Brain microvascular endothelial cell (primary cell): ENCODE measurements at regions not wholly inside any gene's neighbourhood (a gene's known extent, or its start where the extent isn't known, plus 50 kb on each side); places are given as distances from the start of the nearest gene placed in this dataset.
A peak's percentile ranks its signal among the peaks of the same experiment; 100 is the strongest.
"Not testable (repeated sequence)": the region's sequence is repeated elsewhere in the genome, so short reads cannot be mapped to it uniquely, and the experiment has no call there.

ENCODE experiments used
- DNase-seq: peaks from one replicate; pipeline ENCODE4 v3.0.0-alpha.2; 2020
- H3K27ac ChIP-seq: fragments of 250-450 bp; sonication (Bioruptor Pico); 2 replicates; pipeline ENCODE4 v1.5.1; 2020; ENCODE audit warnings: mild to moderate bottlenecking, moderate library complexity
- H3K27me3 ChIP-seq: fragments of 250-450 bp; sonication (Bioruptor Pico); replicated peaks from 2 replicates; pipeline ENCODE4 v1.5.1; 2020; ENCODE audit warnings: mild to moderate bottlenecking
- H3K36me3 ChIP-seq: fragments of 250-450 bp; sonication (Bioruptor Pico); replicated peaks from 2 replicates; pipeline ENCODE4 v1.5.1; 2020; ENCODE audit warnings: mild to moderate bottlenecking
- H3K4me3 ChIP-seq: 2 replicates; pipeline ENCODE4 v1.5.1; 2011; ENCODE audit warnings: low read depth, mild to moderate bottlenecking, control low read depth, low read length, moderate library complexity
- in situ Hi-C: cut with HindIII; loops from 2 replicates; pipeline ENCODE4 v1.10.0; 2017; ENCODE audit warnings: low sequenced_read_pairs, low pct_ligation_motif_present
- TF ChIP-seq, protein P1 (sequence below): IDR thresholded peaks from 2 replicates; pipeline ENCODE4 v1.5.1; 2011; ENCODE audit warnings: low read depth, mild to moderate bottlenecking, moderate library complexity, low read length, control low read depth, inconsistent platforms; ENCODE audit errors: missing control alignments

DNA sequence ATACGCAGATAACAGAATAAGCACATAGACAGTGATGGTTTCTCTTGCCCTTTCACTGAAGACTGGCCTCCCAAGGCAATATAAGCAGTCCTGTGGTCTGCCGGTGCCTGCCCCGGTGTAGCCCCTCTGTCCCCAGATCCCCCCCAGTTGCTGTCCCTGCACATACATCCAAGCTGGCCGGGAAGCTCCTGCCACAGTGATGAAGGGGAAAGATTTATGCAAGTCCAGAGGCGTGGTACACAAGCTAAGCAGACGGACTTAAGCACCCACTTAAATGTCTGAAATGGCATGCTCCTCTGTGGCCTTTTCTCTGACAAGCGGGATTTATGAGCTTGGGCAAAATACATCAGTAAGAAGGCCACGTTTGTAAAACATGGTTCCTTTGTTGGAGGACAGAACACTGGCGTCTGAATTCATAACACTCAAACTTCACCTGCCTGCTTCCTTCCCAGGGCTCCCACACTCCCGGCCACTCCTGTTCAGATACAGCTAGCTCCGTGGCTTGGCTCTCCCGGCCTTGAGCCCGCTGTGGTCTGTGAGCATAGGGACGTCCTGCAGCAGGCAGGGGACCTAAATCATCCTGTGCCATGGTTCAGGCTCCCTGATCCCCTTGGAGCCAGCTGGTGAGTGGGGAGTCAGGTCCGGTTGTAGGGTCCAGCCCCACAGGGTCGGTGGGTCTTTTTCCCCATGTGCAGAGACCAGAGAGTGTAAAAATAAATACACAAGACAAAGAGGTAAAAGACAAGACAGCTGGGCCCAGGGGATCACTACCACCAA is 61.7 kb upstream of the PPP2R2D start:
- in situ Hi-C loops: no loop called here
- H3K27me3 ChIP-seq: no peaks in the 10 kb centered on the region
- H3K36me3 ChIP-seq: no peaks in the 10 kb centered on the region
- H3K4me3 ChIP-seq: no peak overlapping the region
- TF ChIP-seq, protein P1, sequence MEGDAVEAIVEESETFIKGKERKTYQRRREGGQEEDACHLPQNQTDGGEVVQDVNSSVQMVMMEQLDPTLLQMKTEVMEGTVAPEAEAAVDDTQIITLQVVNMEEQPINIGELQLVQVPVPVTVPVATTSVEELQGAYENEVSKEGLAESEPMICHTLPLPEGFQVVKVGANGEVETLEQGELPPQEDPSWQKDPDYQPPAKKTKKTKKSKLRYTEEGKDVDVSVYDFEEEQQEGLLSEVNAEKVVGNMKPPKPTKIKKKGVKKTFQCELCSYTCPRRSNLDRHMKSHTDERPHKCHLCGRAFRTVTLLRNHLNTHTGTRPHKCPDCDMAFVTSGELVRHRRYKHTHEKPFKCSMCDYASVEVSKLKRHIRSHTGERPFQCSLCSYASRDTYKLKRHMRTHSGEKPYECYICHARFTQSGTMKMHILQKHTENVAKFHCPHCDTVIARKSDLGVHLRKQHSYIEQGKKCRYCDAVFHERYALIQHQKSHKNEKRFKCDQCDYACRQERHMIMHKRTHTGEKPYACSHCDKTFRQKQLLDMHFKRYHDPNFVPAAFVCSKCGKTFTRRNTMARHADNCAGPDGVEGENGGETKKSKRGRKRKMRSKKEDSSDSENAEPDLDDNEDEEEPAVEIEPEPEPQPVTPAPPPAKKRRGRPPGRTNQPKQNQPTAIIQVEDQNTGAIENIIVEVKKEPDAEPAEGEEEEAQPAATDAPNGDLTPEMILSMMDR: no peak
- no peak for DNase-seq
- H3K27ac ChIP-seq: no peak overlapping the region

DNA sequence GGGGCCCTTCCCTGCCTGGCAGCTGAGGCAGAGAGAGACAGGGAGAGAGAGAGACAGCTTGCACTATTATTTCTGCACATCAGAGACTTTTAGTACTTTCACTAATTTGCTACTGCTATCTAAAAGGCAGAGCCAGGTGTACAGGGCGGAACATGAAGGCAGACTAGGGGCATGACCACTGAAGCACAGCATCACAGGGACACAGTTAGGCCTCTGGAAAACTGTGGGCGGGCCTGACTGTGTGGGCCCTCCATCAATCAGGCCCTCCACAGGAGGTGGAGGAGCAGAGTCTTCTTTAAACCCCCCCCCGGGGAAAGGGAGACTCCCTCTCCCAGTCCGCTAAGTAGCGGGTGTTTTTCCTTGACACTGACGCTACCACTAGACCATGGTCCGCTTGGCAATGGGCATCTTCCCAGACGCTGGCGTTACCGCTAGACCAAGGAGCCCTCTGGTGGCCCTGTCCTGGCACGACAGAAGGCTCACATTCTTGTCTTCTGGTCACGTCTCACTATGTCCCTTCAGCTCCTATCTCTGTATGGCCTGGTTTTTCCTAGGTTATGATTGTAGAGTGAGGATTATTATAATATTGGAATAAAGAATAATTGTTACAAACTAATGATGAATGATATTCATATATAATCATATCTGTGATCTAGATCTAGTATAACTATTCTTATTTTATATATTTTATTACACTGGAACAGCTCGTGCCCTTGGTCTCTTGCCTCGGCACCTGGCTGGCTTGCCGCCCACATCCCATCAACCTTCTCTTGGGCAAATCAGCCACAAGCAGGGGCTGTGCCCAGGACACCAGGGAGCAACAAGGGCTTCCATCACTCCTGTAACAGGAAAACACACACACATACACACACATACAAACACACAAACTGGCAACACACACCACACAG is 60.7 kb upstream of the PPP2R2D start:
- peak; percentile 2 for DNase-seq
- H3K36me3 ChIP-seq, H3K4me3 ChIP-seq, H3K27ac ChIP-seq, in situ Hi-C loops, H3K27me3 ChIP-seq: not testable (repeated sequence)

DNA sequence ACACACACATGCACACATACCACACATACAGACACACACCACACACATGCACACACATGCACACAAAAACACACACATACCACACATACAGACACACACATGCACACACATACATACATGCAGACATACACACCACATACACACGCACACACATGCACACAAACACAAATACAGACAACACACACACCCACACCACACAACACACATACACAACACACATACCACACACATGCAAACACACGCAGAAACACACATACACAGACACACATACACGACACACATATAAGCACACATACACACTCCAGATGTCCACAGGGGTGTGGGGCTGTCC is 60.1 kb upstream of the PPP2R2D start:
- no peak for DNase-seq
- TF ChIP-seq, protein P1: no peak
- in situ Hi-C loops: no loop called here
- Histone ChIP-seq H3K27ac (no peak overlapping the region), H3K27me3 (no peaks in the 10 kb centered on the region), H3K36me3 (no peaks in the 10 kb centered on the region), H3K4me3 (no peak overlapping the region)

DNA sequence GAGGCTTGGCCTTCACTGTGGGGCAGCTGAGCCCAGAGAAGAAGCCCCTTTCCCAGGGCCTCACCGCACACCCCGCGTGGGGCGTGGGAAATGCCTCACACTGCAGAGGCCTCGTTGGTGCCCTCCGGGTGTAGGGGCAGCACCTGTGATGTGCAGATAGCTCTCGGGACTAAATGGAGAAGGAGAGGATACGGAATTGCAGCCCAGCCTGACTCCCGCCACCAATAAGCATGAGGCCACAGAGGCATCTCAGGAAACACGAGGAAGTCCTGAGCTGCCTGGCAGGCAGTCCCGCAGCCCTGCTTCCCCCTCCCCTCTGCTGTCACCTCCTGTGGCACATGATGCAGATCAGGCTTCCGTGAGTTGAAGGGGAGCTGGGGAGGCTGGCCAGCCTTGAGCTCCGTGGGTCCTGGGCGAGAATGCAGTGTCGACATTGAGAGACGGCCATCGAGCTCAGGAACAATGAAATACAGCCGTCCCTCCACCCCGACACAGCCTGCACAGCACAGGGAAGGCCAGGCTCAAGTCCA is 59.6 kb upstream of the PPP2R2D start:
- H3K4me3 ChIP-seq: no peak overlapping the region
- H3K27ac ChIP-seq: no peak overlapping the region
- H3K36me3 ChIP-seq: no peaks in the 10 kb centered on the region
- in situ Hi-C loops: no loop called here
- H3K27me3 ChIP-seq: no peaks in the 10 kb centered on the region
- TF ChIP-seq, protein P1: no peak
- DNase-seq: no peak

DNA sequence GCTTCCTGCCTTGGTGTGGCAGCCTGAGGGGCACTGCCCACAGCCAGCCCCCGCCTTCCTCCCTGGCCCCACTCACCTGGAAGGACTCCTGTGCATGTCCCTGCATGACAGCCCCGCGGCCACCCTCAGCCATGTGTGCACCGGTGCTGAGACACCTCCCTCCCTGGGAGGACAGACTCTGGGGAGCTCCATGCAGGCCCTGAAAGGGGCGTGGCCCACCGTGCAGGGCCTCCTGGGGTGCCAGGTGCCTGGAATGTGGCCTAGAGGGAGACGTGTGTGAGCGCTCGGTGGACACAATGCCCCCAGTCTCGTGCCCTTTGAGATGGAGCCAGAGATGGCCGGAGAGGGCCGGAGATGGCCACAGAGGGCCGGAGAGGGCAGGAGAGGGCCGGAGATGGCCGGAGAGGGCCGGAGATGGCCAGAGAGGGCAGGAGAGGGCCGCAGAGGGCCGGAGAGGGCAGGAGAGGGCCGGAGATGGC is 59.1 kb upstream of the PPP2R2D start:
- no peak overlapping the region for H3K27ac ChIP-seq
- TF ChIP-seq, protein P1: no peak
- no peaks in the 10 kb centered on the region for H3K36me3 ChIP-seq
- H3K27me3 ChIP-seq: no peaks in the 10 kb centered on the region
- in situ Hi-C loops: no loop called here
- no peak overlapping the region for H3K4me3 ChIP-seq
- no peak for DNase-seq

DNA sequence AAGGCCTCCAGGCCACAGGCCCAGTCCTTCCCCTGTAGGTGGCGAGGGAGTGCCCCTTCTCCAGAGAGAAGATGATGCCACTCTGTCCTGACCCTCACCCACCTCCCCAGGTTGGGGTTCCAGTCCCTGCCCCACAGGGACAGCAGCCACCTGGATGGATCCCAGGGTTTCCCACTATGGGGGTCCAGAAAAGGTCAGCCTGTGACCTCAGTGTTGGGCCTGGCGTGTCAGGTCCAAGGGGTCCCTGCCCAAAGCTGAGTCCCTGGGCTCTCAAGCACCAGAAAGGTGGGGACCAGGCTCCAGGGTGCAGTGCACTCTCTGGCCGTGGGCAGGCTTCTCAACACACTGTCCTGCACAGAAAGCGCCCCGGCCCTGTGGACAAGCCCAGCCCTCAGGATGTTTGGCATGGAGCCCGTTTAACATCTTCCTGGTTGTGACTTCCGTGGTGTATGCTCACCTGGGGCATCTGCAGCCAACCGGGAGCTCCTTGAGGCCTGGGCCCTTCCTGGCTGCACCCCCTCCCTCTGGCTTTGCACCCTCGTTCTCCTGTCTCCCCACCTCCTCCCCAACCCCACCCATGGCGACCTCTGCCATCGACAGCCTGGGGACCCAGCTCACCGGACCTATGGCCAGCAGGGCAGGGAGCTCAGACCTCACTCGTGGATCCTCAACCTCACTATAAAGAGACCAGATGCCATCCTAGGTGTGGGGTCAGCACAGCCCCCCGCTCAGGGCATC is 58.3 kb upstream of the PPP2R2D start:
- in situ Hi-C loops: no loop called here
- TF ChIP-seq, protein P1: no peak

More for the DNA sequence above, 58.3 kb upstream of the PPP2R2D start:
- Histone ChIP-seq H3K27me3 (no peaks in the 10 kb centered on the region), H3K4me3 (no peak overlapping the region), H3K36me3 (no peaks in the 10 kb centered on the region), H3K27ac (no peak overlapping the region)
- DNase-seq: no peak
